ENCODE measurements at regions not wholly inside any gene's neighbourhood (a gene's known extent, or its start where the extent isn't known, plus 50 kb on each side); places are given as distances from the start of the nearest gene placed in this dataset.
"Not testable (repeated sequence)": the region's sequence is repeated elsewhere in the genome, so short reads cannot be mapped to it uniquely, and the experiment has no call there.

DNA sequence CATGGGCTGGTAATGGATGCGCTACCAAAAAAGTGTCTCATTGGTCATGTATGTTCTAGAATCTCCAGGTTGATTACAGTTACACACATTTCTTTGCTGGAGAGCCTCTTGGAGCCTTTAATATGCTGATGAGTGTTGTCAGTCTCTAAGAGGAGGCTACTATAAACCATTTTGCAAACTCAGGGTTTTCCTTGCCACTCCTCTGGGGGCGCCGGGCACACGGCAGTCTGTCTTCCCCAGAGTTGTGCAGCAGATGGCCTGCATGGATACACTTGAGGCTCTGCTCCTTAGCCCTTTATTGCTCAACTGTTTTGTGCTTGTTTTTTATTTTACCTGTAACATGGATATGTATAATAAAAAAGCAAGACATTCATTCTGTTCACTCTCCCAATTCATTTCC is 196.5 kb downstream of the ACTR3B start:
- TF ChIP-seq RARB (CRISPR knock-in tag; IDR thresholded peaks at IDR 0.05), result no peak
- ATAC-seq, result no peak

DNA sequence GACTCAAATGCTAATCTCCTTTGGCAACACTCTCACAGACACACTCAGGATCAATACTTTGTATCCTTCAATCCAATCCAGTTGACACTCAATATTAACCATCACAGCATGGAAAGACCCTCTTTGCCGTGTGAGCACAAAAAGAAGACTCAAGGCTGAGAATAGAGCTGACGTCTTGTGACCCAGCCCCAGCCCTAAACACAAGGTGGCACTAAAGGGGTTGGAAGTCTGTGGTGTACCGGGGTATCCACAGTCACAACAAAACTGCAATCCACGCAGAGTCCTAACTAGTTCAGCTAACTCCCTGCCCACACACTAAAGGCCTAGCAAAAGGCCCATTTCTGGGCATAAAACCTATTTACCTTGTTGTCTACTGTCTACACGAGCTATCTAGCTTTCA is 200.1 kb downstream of the ACTR3B start:
- no peak for ATAC-seq
- TF ChIP-seq PATZ1 (CRISPR knock-in tag; IDR thresholded peaks at IDR 0.05; ENCODE audit: borderline replicate concordance), result no peak
- no peak for TF ChIP-seq ARNTL (CRISPR knock-in tag; IDR thresholded peaks at IDR 0.05; ENCODE audit: borderline replicate concordance, low read depth)
- TF ChIP-seq ESRRG (CRISPR knock-in tag; IDR thresholded peaks at IDR 0.05), result no peak
- no peak for TF ChIP-seq ZNF565 (CRISPR knock-in tag; conservative IDR thresholded peaks at IDR 0.05; ENCODE audit: low read depth)
- no peak for TF ChIP-seq TOX (CRISPR knock-in tag; IDR thresholded peaks at IDR 0.05; ENCODE audit: borderline replicate concordance)
- no peak for TF ChIP-seq ZC3H10 (CRISPR knock-in tag; IDR thresholded peaks at IDR 0.05)
- TF ChIP-seq GLIS3 (CRISPR knock-in tag; IDR thresholded peaks at IDR 0.05), result no peak
- TF ChIP-seq RARB (CRISPR knock-in tag; IDR thresholded peaks at IDR 0.05), result no peak
- no peak for TF ChIP-seq ZFP3 (CRISPR knock-in tag; IDR thresholded peaks at IDR 0.05)
- no peak for TF ChIP-seq ISL1 (CRISPR knock-in tag; IDR thresholded peaks at IDR 0.05)
- no peak for TF ChIP-seq ZNF8 (CRISPR knock-in tag; IDR thresholded peaks at IDR 0.05)
- TF ChIP-seq POU6F1 (CRISPR knock-in tag; IDR thresholded peaks at IDR 0.05; ENCODE audit: borderline replicate concordance, low read depth), result no peak
- TF ChIP-seq ZFP30 (CRISPR knock-in tag; IDR thresholded peaks at IDR 0.05), result no peak
- TF ChIP-seq SNAI2 (CRISPR knock-in tag; IDR thresholded peaks at IDR 0.05), result no peak
- TF ChIP-seq CSRNP3 (CRISPR knock-in tag; IDR thresholded peaks at IDR 0.05), result no peak

DNA sequence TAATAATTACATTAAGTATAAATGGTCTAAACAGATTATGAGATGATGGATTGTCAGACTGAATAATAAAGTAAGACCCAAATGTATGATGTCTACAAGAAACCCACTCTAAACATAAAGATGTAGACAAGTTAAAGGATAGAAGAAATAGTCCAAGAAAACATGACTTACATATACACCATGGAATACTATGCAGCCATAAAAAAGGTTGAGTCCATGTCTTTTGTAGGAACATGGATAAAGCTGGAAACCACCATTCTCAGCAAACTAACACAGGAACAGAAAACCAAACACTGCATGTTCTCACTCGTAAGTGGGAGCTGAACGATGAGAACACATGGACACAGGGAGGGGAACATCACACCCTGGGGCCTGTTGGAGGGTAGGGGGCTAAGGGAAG is 202.2 kb downstream of the ACTR3B start:
- not testable (repeated sequence) for ATAC-seq

- ATAC-seq, result no peak
- TF ChIP-seq BACH2 (CRISPR knock-in tag; IDR thresholded peaks at IDR 0.05; ENCODE audit: borderline replicate concordance), result no peak
Observed at GRCh38 chr7:152966189-152966588, 206.6 kb downstream of the ACTR3B start.

- no peak for ATAC-seq
- TF ChIP-seq ZNF565 (CRISPR knock-in tag; conservative IDR thresholded peaks at IDR 0.05; ENCODE audit: low read depth) (no peak), RARB (CRISPR knock-in tag; IDR thresholded peaks at IDR 0.05) (no peak), CSDC2 (CRISPR knock-in tag; IDR thresholded peaks at IDR 0.05) (no peak), ZFP3 (CRISPR knock-in tag; IDR thresholded peaks at IDR 0.05) (no peak), POU6F1 (CRISPR knock-in tag; IDR thresholded peaks at IDR 0.05; ENCODE audit: borderline replicate concordance, low read depth) (no peak), PATZ1 (CRISPR knock-in tag; IDR thresholded peaks at IDR 0.05; ENCODE audit: borderline replicate concordance) (no peak), ZFP30 (CRISPR knock-in tag; IDR thresholded peaks at IDR 0.05) (no peak), PPARA (CRISPR knock-in tag; IDR thresholded peaks at IDR 0.05; ENCODE audit: borderline replicate concordance) (no peak), ZNF8 (CRISPR knock-in tag; IDR thresholded peaks at IDR 0.05) (no peak), CSRNP3 (CRISPR knock-in tag; IDR thresholded peaks at IDR 0.05) (no peak), BACH2 (CRISPR knock-in tag; IDR thresholded peaks at IDR 0.05; ENCODE audit: borderline replicate concordance) (no peak), OSR1 (CRISPR knock-in tag; IDR thresholded peaks at IDR 0.05) (no peak), TSHZ2 (CRISPR knock-in tag; IDR thresholded peaks at IDR 0.05) (no peak), ARNTL (CRISPR knock-in tag; IDR thresholded peaks at IDR 0.05; ENCODE audit: borderline replicate concordance, low read depth) (no peak), ISL1 (CRISPR knock-in tag; IDR thresholded peaks at IDR 0.05) (no peak)
Observed at GRCh38 chr7:152967958-152968357, 208.4 kb downstream of the ACTR3B start.

Data from SK-N-SH treated with all-trans-retinoic acid at 6 μM for 48 hours (cell line).